ENCODE measurements at regions not wholly inside any gene's neighbourhood (a gene's known extent, or its start where the extent isn't known, plus 50 kb on each side); places are given as distances from the start of the nearest gene placed in this dataset.

DNA sequence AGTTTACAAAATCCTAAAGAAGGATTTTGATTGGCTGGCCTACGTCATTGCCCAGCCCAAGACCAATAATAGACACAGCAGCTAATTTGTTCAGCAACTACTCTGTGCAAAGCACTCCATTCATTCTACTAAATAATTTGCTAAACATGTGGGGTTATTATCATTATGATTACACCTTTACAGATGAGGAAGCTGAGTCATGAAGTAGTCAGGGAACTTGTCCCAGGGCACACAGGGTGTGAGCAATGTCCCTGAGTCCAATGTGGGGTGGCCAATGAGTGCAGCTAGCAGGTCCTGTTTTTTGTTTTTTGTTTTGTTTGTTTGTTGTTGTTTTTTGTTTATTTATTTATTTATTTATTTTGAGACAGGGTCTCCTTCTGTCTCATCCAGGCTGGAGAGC is 183.6 kb downstream of the ABHD5 start:
- ChIA-PET POLR2A (no interaction called here), CTCF (no interaction called here)
- no peaks in the 10 kb centered on the region for H3K9me3 Mint-ChIP-seq
- no peaks in the 10 kb centered on the region for H3K4me1 Mint-ChIP-seq
- H3K4me3 Mint-ChIP-seq: no peak overlapping the region
- peaks cover 6% of the 10 kb centered on the region for H3K27me3 Mint-ChIP-seq
- H3K27ac Mint-ChIP-seq: no peak overlapping the region
- DNase-seq: no peak
- no peaks in the 10 kb centered on the region for H3K36me3 Mint-ChIP-seq (ENCODE audit: low read depth)

DNA sequence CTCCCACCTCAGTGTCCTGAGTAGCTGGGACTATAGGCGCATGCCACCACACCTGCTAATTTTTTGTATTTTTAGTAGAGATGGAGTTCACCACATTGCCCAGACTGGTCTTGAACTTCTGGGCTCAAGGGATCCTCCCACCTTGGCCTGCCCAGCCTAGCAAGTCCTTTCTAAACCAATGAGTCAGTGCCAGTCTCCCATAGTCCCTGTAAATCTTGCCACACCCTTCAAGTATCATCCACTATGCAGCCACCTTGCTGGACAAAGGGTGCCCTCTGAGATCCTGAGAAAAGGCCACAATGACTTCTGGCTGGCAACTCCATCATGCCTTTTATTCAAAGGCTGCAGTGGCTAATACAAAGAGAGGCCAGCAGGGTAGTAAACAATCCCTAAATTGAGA is 184.0 kb downstream of the ABHD5 start:
- Mint-ChIP-seq H3K4me1 (no peaks in the 10 kb centered on the region), H3K9me3 (no peaks in the 10 kb centered on the region), H3K27ac (no peak overlapping the region), H3K27me3 (peaks cover 6% of the 10 kb centered on the region), H3K4me3 (no peak overlapping the region), H3K36me3 (ENCODE audit: low read depth) (no peaks in the 10 kb centered on the region)
- ChIA-PET POLR2A (no interaction called here), CTCF (no interaction called here)
- no peak for DNase-seq

DNA sequence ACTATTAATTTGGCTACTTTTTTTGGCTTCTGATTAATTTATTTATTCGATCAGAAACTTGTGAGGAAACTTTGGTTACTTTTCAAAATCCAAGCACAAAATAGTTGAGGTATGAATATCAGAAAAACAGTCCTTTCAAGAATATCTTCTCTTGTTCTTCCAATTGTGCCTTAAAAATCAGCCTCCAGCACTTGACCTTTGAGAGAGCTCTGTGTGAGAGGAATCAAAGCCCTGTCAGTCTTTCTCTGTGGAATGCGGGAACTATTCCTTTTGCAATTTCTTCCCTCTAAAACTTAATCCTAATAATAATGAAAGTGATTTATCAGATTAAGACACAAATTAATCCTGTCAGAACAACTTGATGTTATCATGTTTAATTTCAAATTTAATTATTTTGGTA is 185.9 kb downstream of the ABHD5 start:
- no peaks in the 10 kb centered on the region for H3K4me1 Mint-ChIP-seq
- peaks cover 2% of the 10 kb centered on the region for H3K27me3 Mint-ChIP-seq
- H3K27ac Mint-ChIP-seq: no peak overlapping the region
- ChIA-PET CTCF (no interaction called here), POLR2A (no interaction called here)
- no peak overlapping the region for H3K4me3 Mint-ChIP-seq
- no peak for DNase-seq
- H3K36me3 Mint-ChIP-seq (ENCODE audit: low read depth): no peaks in the 10 kb centered on the region
- no peaks in the 10 kb centered on the region for H3K9me3 Mint-ChIP-seq

DNA sequence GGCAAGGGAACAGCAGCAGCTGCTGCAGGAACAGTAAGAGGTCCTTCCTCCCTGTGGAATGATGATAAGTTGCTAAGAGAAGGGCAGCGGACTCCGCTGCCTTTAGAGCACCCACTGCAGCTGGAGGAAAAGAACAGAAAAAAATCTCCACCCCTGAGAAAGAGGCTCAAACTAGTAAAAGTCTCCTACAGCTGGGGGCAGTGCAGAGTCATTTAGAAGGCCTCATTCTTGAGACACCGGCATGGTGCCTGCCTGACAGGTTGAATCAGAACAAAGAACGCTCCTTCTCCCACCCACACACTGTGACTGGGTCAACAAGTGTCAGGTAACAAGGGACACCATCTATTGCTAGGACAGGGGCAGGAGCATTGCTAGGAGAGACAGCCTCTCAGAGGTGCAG is 188.4 kb downstream of the ABHD5 start:
- ChIA-PET POLR2A (no interaction called here), CTCF (no interaction called here)
- Mint-ChIP-seq H3K4me3 (no peak overlapping the region), H3K36me3 (ENCODE audit: low read depth) (no peaks in the 10 kb centered on the region), H3K27me3 (peaks cover under 1% of the 10 kb centered on the region), H3K9me3 (no peaks in the 10 kb centered on the region), H3K27ac (no peak overlapping the region), H3K4me1 (no peaks in the 10 kb centered on the region)
- DNase-seq: peak; percentile 11

DNA sequence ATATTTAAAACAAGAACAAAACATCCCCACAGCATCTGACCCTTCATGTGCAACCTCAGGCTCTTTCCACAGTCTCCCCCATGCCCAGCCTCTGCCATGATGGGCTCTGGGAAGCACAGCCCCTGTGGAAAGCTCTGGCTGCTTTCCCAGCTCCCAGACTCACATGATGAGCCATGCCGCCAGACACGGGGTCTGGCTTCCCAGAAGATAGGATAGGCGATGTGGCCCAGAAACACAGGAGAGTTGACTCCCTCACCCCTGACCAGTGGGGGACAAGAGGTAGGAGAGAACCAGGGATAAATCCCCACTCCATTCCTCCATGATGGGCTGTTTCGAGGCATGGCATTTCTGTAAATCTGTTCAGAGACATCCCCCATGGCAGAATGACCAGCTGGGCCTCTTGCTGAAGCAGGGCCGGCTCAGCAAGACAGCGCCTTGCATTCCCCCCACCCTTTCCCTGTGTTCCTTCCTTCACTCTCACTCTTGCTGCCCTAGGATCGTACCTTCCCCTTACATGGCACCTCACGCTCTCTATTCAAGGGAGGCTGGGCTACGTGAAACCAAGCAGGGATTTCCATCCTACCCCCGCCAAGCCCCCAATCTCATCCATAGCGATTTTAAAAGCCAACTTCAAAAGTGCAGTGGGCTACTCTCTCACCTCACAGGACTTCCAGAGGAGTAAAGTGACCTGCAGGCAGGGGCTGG is 192.4 kb downstream of the ABHD5 start:
- Mint-ChIP-seq H3K4me3 (no peak overlapping the region), H3K27ac (no peak overlapping the region), H3K9me3 (no peaks in the 10 kb centered on the region), H3K4me1 (no peaks in the 10 kb centered on the region), H3K36me3 (ENCODE audit: low read depth) (no peaks in the 10 kb centered on the region), H3K27me3 (peaks cover 11% of the 10 kb centered on the region)
- POLR2A ChIA-PET: no interaction called here
- DNase-seq: peak; percentile 11
- CTCF ChIA-PET: no interaction called here

DNA sequence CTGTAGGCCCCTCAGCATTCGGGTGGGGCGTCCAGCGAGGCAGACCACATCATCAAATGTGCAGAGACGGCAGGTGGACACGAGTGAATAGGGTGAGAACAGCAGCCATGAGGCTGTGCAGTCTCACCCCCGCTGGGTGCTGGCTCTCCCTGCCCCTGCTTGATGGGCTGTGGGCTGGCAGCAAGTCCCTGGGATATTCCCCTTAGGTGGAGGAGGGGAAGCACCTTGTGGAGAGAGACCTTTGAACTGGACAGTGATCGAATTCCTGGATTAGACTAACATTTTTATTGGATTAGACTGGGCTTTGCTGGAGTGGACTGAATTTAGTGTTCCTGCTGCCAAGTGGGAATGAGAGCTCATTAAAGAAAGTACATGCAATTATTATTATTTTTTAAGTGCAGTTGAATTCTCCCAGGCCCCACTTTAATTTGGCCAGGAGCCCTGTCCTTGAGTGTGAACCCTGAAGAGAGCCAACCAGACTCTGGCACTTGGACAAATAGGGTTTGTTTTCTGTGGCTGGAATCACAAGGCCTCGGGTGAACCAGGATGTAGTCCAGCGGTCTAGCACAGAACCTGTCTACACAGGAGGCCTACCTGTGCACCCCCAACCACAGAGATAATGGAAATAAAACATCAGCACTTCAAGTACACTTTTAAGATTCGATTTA is 193.1 kb downstream of the ABHD5 start:
- H3K4me3 Mint-ChIP-seq: no peak overlapping the region
- CTCF ChIA-PET: no interaction called here

DNA sequence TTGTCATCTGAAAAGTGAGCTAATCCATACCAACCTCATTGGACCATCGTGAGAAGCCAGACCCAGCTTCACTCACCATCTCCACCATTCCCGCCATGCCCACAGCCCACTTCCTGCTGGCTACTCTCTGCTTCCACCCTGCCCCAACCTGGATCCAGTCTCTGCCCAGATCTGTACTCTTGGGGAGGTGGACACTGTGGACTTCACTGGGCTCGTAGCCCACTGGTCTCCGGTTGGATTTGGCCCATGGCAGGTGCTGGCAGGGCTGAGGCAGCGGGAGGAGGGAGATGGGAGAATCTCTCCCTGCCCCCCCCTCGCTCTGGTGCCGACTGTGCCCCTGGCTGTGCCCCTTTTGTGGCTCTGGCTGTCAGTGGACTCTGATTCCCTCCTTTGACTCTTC is 193.8 kb downstream of the ABHD5 start:
- ChIA-PET CTCF (no interaction called here), POLR2A (no interaction called here)
- Mint-ChIP-seq H3K36me3 (ENCODE audit: low read depth) (no peaks in the 10 kb centered on the region), H3K27ac (no peak overlapping the region), H3K4me1 (no peaks in the 10 kb centered on the region), H3K27me3 (peaks cover 17% of the 10 kb centered on the region), H3K9me3 (no peaks in the 10 kb centered on the region), H3K4me3 (no peak overlapping the region)
- DNase-seq: peak; percentile 3

More for the DNA sequence above, 193.1 kb downstream of the ABHD5 start:
- Mint-ChIP-seq H3K27me3 (peaks cover 15% of the 10 kb centered on the region), H3K36me3 (ENCODE audit: low read depth) (no peaks in the 10 kb centered on the region), H3K27ac (no peak overlapping the region), H3K4me1 (no peaks in the 10 kb centered on the region), H3K9me3 (no peaks in the 10 kb centered on the region)
- POLR2A ChIA-PET: no interaction called here
- DNase-seq: peak; percentile 3

DNA sequence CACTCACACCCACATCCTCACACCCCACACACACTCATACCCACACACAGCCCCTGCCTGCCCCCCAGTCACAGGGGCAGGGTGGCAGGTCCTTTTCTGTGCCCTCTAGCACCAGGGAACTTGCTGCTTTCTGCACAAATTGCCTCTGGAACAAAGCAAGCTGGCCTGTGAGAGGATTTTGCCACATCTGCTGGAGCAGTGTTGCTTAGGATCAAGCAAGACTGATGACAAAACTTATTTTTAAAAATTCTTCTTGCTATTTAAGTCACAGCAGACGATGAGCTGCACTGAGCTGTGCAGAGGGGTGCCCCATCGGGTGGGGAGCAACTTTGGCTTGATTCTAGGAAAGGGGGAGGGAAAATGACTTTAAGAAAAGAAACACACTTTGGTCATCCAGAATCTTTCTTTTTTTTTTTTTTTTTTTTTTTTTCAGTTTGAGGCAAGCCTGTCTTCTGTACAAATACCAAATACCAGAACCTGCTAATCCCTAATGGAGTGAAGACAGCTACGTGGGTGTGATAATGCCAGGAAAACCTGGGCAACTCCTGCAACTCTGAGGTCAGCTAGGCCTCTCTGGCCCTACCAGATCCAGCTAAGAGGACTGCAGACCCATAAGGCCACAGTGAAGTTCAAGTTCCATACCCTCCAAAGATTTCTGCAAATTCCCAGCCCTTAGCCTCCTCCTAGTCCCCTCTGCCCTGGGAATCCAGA is 195.3 kb downstream of the ABHD5 start:
- CTCF ChIA-PET: interaction anchor here (0.7 kb wide), 1 partner anchor 351 kb away, joined by 4 read pairs; no protein-coding TSS in a partner anchor
- Mint-ChIP-seq H3K27me3 (peaks cover 19% of the 10 kb centered on the region), H3K27ac (no peak overlapping the region), H3K4me3 (no peak overlapping the region), H3K36me3 (ENCODE audit: low read depth) (no peaks in the 10 kb centered on the region), H3K9me3 (no peaks in the 10 kb centered on the region), H3K4me1 (no peaks in the 10 kb centered on the region)
- POLR2A ChIA-PET: no interaction called here
- DNase-seq: peak; percentile 7

DNA sequence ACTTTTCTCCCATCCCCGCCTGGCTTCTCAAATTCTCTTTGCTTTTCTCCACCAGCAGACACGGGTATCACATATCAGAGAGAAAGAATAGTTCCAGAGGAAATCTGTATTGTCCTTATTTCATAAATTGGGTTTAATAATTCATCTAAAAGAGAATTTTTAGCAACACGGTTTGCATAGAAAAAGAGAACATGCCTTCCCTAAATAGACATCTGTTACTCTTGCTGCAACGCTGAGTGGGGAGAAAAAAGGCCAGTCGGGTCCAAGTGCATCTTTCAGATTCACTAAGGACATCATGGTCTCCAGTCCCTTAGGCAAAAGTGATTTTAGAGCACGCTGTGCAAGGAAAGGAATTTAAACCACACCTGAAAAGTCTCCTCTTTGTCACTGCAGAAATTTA is 201.3 kb downstream of the ABHD5 start:
- Mint-ChIP-seq H3K4me1 (peaks cover 8% of the 10 kb centered on the region), H3K9me3 (no peaks in the 10 kb centered on the region), H3K36me3 (ENCODE audit: low read depth) (no peaks in the 10 kb centered on the region), H3K27ac (no peak overlapping the region), H3K4me3 (no peak overlapping the region), H3K27me3 (peaks cover 56% of the 10 kb centered on the region)
- POLR2A ChIA-PET: no interaction called here
- CTCF ChIA-PET: no interaction called here
- DNase-seq: no peak

DNA sequence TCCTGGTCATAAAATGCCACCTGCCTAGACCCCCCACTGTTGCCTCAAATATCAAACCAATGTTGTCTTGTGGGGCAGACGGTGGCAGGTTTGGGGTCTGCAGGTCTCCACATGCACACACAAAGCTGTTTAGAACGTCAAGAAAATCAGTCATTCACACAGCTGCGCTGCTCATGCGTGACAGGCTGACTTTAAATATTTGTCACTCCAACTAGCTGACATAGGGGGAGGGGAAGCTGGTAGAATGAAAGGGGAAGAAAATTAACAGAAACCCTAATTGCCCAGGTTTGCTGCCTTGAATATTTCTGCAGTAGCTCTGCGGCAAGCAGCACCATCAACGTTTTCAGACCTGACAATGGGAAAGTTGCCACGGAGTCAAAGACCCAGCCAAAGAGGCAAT is 201.8 kb downstream of the ABHD5 start:
- ChIA-PET POLR2A (no interaction called here), CTCF (no interaction called here)
- Mint-ChIP-seq H3K4me1 (peaks cover 8% of the 10 kb centered on the region), H3K36me3 (ENCODE audit: low read depth) (no peaks in the 10 kb centered on the region), H3K27me3 (peaks cover 54% of the 10 kb centered on the region), H3K9me3 (no peaks in the 10 kb centered on the region), H3K27ac (no peak overlapping the region), H3K4me3 (no peak overlapping the region)
- no peak for DNase-seq

DNA sequence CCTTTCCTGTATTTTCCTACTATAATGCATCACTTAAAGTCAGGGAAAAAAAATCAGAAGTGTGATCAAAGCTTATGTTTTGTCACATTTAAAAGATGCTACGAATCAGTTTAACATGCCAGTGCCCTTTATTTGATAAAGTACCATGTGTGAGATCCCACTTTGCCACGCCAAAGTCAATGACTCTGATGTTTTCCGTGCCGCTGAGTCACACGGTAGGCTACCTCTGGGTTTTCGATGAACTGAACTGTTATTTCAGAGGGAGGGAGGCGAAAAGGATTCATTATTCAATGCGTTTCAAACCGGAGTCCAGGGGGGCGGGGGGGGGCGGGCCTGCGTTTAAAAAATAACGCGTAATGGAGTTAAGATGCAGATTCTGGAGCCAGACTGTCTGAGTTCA is 203.0 kb downstream of the ABHD5 start:
- ChIA-PET POLR2A (no interaction called here), CTCF (interaction anchor here (0.9 kb wide), 1 partner anchor 38 kb away, joined by 3 read pairs; no protein-coding TSS in a partner anchor)
- H3K4me1 Mint-ChIP-seq: peaks cover 8% of the 10 kb centered on the region
- no peaks in the 10 kb centered on the region for H3K9me3 Mint-ChIP-seq
- H3K36me3 Mint-ChIP-seq (ENCODE audit: low read depth): no peaks in the 10 kb centered on the region
- H3K27ac Mint-ChIP-seq: no peak overlapping the region
- peaks cover 47% of the 10 kb centered on the region for H3K27me3 Mint-ChIP-seq
- H3K4me3 Mint-ChIP-seq: peak overlapping the region; percentile 5
- no peak for DNase-seq

DNA sequence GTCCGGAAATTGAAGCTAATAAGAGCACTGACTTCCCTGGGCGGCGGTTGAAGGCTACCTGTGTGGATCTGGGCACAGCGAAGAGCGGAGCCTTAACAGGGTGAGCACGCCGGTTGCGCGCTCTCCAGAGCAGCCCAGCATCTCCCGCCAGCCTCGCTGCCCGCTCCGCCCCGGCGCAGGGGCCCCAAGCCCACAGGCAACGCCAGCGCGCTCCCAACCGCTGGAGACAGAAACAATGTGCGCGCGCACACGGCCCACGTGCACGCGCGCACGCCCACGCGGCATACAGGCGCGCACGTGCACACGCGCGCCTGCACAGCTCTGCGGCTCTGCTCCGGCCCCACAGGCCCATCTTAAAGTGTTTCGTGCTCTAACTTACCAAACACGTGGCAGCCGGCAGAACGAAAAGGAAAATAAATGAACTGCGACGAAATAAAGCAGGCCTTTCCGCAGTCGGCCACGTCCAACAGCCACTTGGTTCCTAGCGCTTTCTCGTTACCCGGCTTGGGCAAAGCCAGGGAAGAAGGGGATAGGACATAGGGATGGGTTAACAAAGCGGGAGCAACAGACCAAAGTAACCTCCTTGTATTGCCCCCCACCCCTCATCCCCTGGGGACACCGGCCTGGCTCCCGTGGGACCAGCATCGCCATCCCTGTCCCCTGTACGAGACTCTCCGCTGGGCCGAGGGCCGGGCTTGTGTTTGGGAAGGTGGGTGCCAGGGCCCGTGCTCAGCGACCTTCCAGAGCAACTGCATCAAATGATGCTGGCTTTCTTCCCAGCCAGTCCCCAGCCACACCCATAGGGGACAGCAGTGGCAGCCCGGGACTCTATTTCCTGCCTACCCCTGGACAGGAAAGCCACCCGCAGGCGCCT is 203.7 kb downstream of the ABHD5 start:
- peak overlapping the region; percentile 64 for H3K4me3 Mint-ChIP-seq
- DNase-seq: peak; percentile 19
- H3K27me3 Mint-ChIP-seq: peaks cover 47% of the 10 kb centered on the region

DNA sequence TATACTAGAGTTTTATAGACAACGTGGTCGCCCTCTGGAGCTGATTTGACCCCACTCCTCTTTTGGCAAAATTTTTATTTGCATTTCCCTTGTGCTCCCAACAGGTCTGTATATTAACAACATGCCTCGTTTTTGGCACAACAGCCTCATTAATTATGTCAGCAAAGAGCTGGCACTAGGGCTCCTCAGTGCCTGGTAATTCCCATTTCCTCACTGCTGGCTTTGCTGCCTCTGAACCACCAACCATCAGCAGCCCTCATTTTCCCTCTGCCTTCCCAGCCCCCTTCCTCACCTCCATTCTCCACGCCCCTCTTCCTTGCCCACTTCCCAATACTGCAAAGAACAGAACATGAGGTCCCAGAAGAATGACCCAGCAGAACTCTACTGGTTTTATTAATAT is 204.8 kb downstream of the ABHD5 start:
- DNase-seq: no peak
- no peak overlapping the region for H3K27ac Mint-ChIP-seq
- CTCF ChIA-PET: no interaction called here

More for the DNA sequence above, 203.7 kb downstream of the ABHD5 start:
- H3K9me3 Mint-ChIP-seq: no peaks in the 10 kb centered on the region
- peaks cover 8% of the 10 kb centered on the region for H3K4me1 Mint-ChIP-seq
- CTCF ChIA-PET: interaction anchor here (0.9 kb wide), 1 partner anchor 39 kb away, joined by 3 read pairs; no protein-coding TSS in a partner anchor
- H3K27ac Mint-ChIP-seq: no peak overlapping the region
- no peaks in the 10 kb centered on the region for H3K36me3 Mint-ChIP-seq (ENCODE audit: low read depth)
- POLR2A ChIA-PET: no interaction called here

More for the DNA sequence above, 204.8 kb downstream of the ABHD5 start:
- POLR2A ChIA-PET: no interaction called here
- H3K27me3 Mint-ChIP-seq: peaks cover 46% of the 10 kb centered on the region
- H3K9me3 Mint-ChIP-seq: no peaks in the 10 kb centered on the region
- no peaks in the 10 kb centered on the region for H3K36me3 Mint-ChIP-seq (ENCODE audit: low read depth)
- H3K4me1 Mint-ChIP-seq: peaks cover 8% of the 10 kb centered on the region
- no peak overlapping the region for H3K4me3 Mint-ChIP-seq
